Effector memory CD4-positive, alpha-beta T cell (primary cell): ENCODE measurements at regions not wholly inside any gene's neighbourhood (a gene's known extent, or its start where the extent isn't known, plus 50 kb on each side); places are given as distances from the start of the nearest gene placed in this dataset.

Experiments used
- DNase-seq, 3 donors: peaks; one replicate each; pipeline ENCODE4 v3.0.0-alpha.2; 2020
- H3K27ac ChIP-seq: 2 replicates; pipeline ENCODE4 v1.7.0; 2013; ENCODE audit warnings: mild to moderate bottlenecking, low read length, moderate library complexity; ENCODE audit not compliant: insufficient read depth, poor library complexity, severe bottlenecking
- H3K27me3 ChIP-seq: replicated peaks from 2 replicates; pipeline ENCODE4 v1.7.0; 2013; ENCODE audit warnings: mild to moderate bottlenecking, low read length; ENCODE audit not compliant: insufficient read depth, control insufficient read depth, poor library complexity, severe bottlenecking
- H3K36me3 ChIP-seq: 2 replicates; pipeline ENCODE4 v1.7.0; 2013; ENCODE audit warnings: mild to moderate bottlenecking, low read length, moderate library complexity; ENCODE audit not compliant: control insufficient read depth, insufficient read depth
- H3K4me1 ChIP-seq: 2 replicates; pipeline ENCODE4 v1.7.0; 2013; ENCODE audit warnings: low read length, mild to moderate bottlenecking; ENCODE audit not compliant: control insufficient read depth, insufficient read depth, poor library complexity, severe bottlenecking
- H3K4me3 ChIP-seq: 2 replicates; pipeline ENCODE4 v1.7.0; 2013; ENCODE audit warnings: low read length, low read depth, mild to moderate bottlenecking; ENCODE audit not compliant: insufficient read depth, poor library complexity, severe bottlenecking
- H3K9me3 ChIP-seq: 2 replicates; pipeline ENCODE4 v1.7.0; 2013; ENCODE audit warnings: mild to moderate bottlenecking, low read length, moderate library complexity; ENCODE audit not compliant: control insufficient read depth

- DNase-seq = no peak
- no peak overlapping the region for H3K4me3 ChIP-seq
- H3K27me3 ChIP-seq = no peaks in the 10 kb centered on the region
- H3K36me3 ChIP-seq = no peaks in the 10 kb centered on the region
- no peak overlapping the region for H3K27ac ChIP-seq
- H3K9me3 ChIP-seq = no peaks in the 10 kb centered on the region
- H3K4me1 ChIP-seq = no peaks in the 10 kb centered on the region
Observed at GRCh38 chr15:70172566-70173225, 75.0 kb upstream of the TLE3 start.

GRCh38 chr15:70172124-70172523 is 74.4 kb upstream of the TLE3 start:
- H3K27ac ChIP-seq = no peak overlapping the region
- no peak for DNase-seq

GRCh38 chr15:70171256-70171886 is 73.7 kb upstream of the TLE3 start:
- Histone ChIP-seq H3K27ac (no peak overlapping the region), H3K27me3 (no peaks in the 10 kb centered on the region), H3K36me3 (no peaks in the 10 kb centered on the region), H3K9me3 (no peaks in the 10 kb centered on the region), H3K4me1 (no peaks in the 10 kb centered on the region), H3K4me3 (no peak overlapping the region)
- no peak for DNase-seq

More at GRCh38 chr15:70172124-70172523, 74.4 kb upstream of the TLE3 start:
- Histone ChIP-seq H3K27me3 (no peaks in the 10 kb centered on the region), H3K36me3 (no peaks in the 10 kb centered on the region), H3K9me3 (no peaks in the 10 kb centered on the region), H3K4me1 (no peaks in the 10 kb centered on the region), H3K4me3 (no peak overlapping the region)

DNA sequence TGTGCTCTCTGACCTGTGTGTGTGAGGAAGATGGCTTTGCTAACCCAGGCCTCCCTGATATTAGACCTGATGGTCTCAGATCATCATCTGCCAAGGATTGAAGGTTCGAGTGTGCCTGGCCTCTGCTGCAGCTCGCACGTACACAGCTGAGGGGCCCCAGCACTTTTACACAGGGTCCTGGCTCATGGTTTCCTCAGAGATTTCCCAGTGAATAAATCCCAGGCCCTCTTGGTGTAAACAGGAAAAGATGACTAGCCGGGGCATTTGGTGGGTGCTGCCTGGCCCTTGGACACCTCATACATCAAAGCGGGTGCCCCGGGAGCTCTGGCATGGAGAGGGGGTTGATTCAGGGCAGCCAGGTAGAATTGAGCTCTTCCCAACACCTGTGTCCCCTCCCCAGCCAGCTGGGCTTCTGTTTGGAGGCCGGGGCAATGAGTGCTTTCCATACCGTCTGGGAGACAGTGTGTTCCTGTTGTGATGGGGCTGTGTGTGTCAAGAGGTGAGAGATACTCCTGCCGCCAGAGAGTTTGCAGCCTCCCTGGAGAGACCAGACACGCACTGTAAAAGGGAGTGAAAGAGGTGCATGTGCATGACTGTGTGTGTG is 72.5 kb upstream of the TLE3 start:
- H3K9me3 ChIP-seq = no peaks in the 10 kb centered on the region
- no peak for DNase-seq
- H3K4me1 ChIP-seq = no peaks in the 10 kb centered on the region
- H3K27ac ChIP-seq = no peak overlapping the region
- no peaks in the 10 kb centered on the region for H3K36me3 ChIP-seq
- H3K4me3 ChIP-seq = no peak overlapping the region
- H3K27me3 ChIP-seq = no peaks in the 10 kb centered on the region

DNA sequence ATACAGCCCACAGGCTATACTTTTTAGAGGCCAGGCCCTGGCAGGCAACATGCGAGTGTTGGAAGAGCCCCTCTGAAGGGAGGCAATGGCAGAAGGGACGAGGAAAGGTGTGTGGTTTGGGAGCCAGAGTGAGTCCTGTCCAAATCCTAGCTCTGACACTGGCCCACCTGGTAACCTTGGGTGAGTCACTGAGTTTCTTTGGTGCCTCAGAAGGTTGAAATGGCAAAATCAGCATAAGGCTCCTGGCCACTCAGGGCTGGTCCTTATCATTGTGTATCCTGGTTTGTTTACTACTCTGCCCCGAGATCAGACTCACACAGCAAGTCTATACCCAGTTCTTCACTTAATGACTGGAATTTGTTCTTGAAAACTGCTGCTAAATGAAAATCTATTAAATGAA is 71.4 kb upstream of the TLE3 start:
- Histone ChIP-seq H3K4me3 (no peak overlapping the region), H3K27me3 (no peaks in the 10 kb centered on the region), H3K9me3 (no peaks in the 10 kb centered on the region), H3K4me1 (no peaks in the 10 kb centered on the region), H3K36me3 (no peaks in the 10 kb centered on the region), H3K27ac (no peak overlapping the region)
- DNase-seq = no peak

GRCh38 chr15:70167155-70167554 is 69.4 kb upstream of the TLE3 start:
- H3K27me3 ChIP-seq = no peaks in the 10 kb centered on the region
- no peak overlapping the region for H3K27ac ChIP-seq
- no peak for DNase-seq
- H3K9me3 ChIP-seq = no peaks in the 10 kb centered on the region
- H3K4me3 ChIP-seq = no peak overlapping the region
- H3K4me1 ChIP-seq = no peaks in the 10 kb centered on the region
- H3K36me3 ChIP-seq = no peaks in the 10 kb centered on the region

DNA sequence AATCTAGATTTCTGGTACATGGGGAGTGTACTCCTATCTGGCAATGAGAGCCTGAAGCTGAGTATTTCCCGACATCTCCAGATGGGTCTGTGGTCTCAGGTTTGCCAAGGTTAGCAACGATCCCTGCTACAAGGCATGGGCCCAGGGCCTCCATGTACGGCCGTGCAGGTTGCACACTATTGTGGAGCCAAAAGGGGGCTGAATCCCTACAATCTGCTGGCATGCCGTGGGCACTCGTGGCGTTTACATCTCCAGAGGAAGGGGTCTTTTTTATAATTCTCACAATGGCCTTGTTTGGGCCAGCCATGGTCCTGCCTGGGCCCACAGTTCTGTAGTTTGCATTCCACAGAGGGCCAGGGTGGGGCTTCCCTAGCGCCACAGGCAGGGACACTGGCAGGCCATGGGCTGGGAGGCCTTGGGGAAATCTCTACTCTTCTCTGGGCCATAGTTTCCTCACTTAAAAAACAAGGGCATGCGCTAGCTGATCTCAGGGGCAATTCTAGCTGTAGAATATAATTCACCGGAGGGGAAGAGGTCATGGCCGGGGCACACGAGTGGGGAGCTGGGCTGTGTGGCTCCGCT is 68.9 kb upstream of the TLE3 start:
- no peaks in the 10 kb centered on the region for H3K9me3 ChIP-seq
- no peaks in the 10 kb centered on the region for H3K27me3 ChIP-seq
- H3K36me3 ChIP-seq = no peaks in the 10 kb centered on the region
- H3K27ac ChIP-seq = no peak overlapping the region
- H3K4me1 ChIP-seq = no peaks in the 10 kb centered on the region
- DNase-seq = no peak
- H3K4me3 ChIP-seq = no peak overlapping the region

DNA sequence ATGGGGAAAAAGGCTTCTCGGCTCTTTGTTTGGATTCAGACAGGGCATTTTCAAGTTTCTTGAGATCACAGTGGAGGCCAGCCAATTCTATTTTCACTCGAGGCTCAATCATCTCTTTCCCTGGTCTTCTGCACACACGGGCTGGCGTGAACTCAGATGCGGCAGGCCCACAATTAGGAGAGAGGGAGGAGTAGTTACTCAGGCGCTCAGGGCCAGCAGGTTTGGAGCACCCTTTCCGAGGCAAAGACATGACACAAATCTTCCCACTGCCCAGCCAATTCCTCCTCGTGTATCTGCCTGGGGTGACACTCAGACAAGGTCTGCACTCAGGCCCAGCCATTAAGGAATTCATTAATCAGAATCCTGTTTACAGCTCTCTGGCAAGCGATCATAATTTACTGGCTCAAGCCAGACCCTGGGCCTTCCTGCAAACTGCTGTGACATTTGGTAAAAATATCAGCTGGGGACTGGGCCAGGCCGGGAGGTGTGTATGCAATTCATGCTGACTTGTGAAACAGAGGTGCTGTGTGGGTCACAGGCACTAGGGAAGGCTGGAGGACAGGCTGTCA is 68.1 kb upstream of the TLE3 start:
- no peak overlapping the region for H3K4me3 ChIP-seq
- no peaks in the 10 kb centered on the region for H3K4me1 ChIP-seq
- no peaks in the 10 kb centered on the region for H3K27me3 ChIP-seq
- no peaks in the 10 kb centered on the region for H3K36me3 ChIP-seq
- H3K27ac ChIP-seq = no peak overlapping the region
- no peaks in the 10 kb centered on the region for H3K9me3 ChIP-seq
- DNase-seq = no peak

- DNase-seq = no peak
- no peaks in the 10 kb centered on the region for H3K9me3 ChIP-seq
- H3K27me3 ChIP-seq = no peaks in the 10 kb centered on the region
- no peaks in the 10 kb centered on the region for H3K4me1 ChIP-seq
- no peak overlapping the region for H3K27ac ChIP-seq
- no peak overlapping the region for H3K4me3 ChIP-seq
- H3K36me3 ChIP-seq = no peaks in the 10 kb centered on the region
Observed at GRCh38 chr15:70164910-70165715, 67.4 kb upstream of the TLE3 start.
